PC-9 (cell line): ENCODE measurements at regions not wholly inside any gene's neighbourhood (a gene's known extent, or its start where the extent isn't known, plus 50 kb on each side); places are given as distances from the start of the nearest gene placed in this dataset.

Experiments used
- BruUV-seq: library from RNA; stranded (reverse); fragments of 400-500 nt; replicated peaks from 2 replicates; lab custom pipeline; 2021; lab: Mats Ljungman, UMichigan
- CTCF ChIA-PET: fragments of 300-600 bp; sonication (Branson Sonifier 250); formaldehyde crosslinking; loops from one replicate; lab custom pipeline; 2022; ENCODE audit warnings: antibody characterized with exemption; lab: Charles Lee
- POLR2A ChIA-PET: fragments of 300-600 bp; sonication (Branson Sonifier 250); formaldehyde crosslinking; loops from one replicate; lab custom pipeline; 2022; ENCODE audit warnings: antibody characterized with exemption; ENCODE audit not compliant: unreplicated experiment; lab: Charles Lee
- DNase-seq, 2 experiments: peaks; one replicate each; pipeline versions ENCODE4 v3.0.0 to v3.0.0-alpha.2; 2015 to 2022; ENCODE audit warnings: mixed read lengths in 1 of 2
- H2AFZ ChIP-seq: fragments of 200-600 bp; sonication (generic); 2 replicates; pipeline ENCODE4 v1.8.1; 2017; ENCODE audit warnings: antibody characterized with exemption
- H3F3A ChIP-seq: fragments of 200-600 bp; sonication (generic); 2 replicates; pipeline ENCODE4 v1.8.1; 2017; ENCODE audit warnings: antibody characterized with exemption, mild to moderate bottlenecking, low read depth; ENCODE audit not compliant: insufficient read depth
- H3K27ac ChIP-seq: fragments of 200-600 bp; sonication (generic); 2 replicates; pipeline ENCODE4 v1.6.1; 2016; ENCODE audit warnings: mixed run types
- H3K27me3 ChIP-seq: fragments of 200-600 bp; sonication (generic); 2 replicates; pipeline ENCODE4 v1.6.1; 2016; ENCODE audit warnings: low read depth, mixed run types; ENCODE audit not compliant: insufficient read depth
- H3K36me3 ChIP-seq: fragments of 200-600 bp; sonication (generic); 2 replicates; pipeline ENCODE4 v1.6.1; 2016; ENCODE audit warnings: low read depth, mixed run types
- H3K4me1 ChIP-seq: fragments of 200-600 bp; sonication (generic); replicated peaks from 2 replicates; pipeline ENCODE4 v1.6.1; 2016; ENCODE audit warnings: mixed run types; ENCODE audit not compliant: insufficient read depth
- H3K4me2 ChIP-seq: fragments of 200-600 bp; sonication (generic); 2 replicates; pipeline ENCODE4 v1.6.1; 2017; ENCODE audit warnings: mixed run types
- H3K4me3 ChIP-seq: fragments of 200-600 bp; sonication (generic); 2 replicates; pipeline ENCODE4 v1.6.1; 2016; ENCODE audit warnings: mixed run types
- H3K79me2 ChIP-seq: fragments of 200-600 bp; sonication (generic); 2 replicates; pipeline ENCODE4 v1.6.1; 2017; ENCODE audit warnings: low read depth, mixed run types
- H3K9me2 ChIP-seq: fragments of 200-600 bp; sonication (generic); 2 replicates; pipeline ENCODE4 v1.8.1; 2017; ENCODE audit warnings: mild to moderate bottlenecking; ENCODE audit not compliant: insufficient read depth
- H3K9me3 ChIP-seq: fragments of 200-600 bp; sonication (generic); 2 replicates; pipeline ENCODE4 v1.8.1; 2016; ENCODE audit warnings: low read depth; ENCODE audit not compliant: insufficient read depth
- H4K20me1 ChIP-seq: fragments of 200-600 bp; sonication (generic); 2 replicates; pipeline ENCODE4 v1.8.1; 2017; ENCODE audit not compliant: insufficient read depth
- CTCF ChIP-seq: fragments of 200-600 bp; sonication (generic); conservative IDR thresholded peaks from 2 replicates; pipeline ENCODE4 v1.6.1; 2017; ENCODE audit warnings: mixed run types, antibody characterized with exemption, mild to moderate bottlenecking, moderate library complexity
- EZH2 ChIP-seq: fragments of 200-600 bp; sonication (generic); IDR thresholded peaks from 2 replicates; pipeline ENCODE4 v1.8.0; 2017; ENCODE audit warnings: antibody characterized with exemption, low read depth
- intact Hi-C: fragments of 100-400 bp; cut with micrococcal nuclease; formaldehyde crosslinking; loops from one replicate; pipeline ENCODE4 v1.10.0; 2022; ENCODE audit not compliant: unreplicated experiment

- no peak overlapping the region for H3K4me2 ChIP-seq
- H3K4me3 ChIP-seq = no peak overlapping the region
- H3F3A ChIP-seq = no peaks in the 10 kb centered on the region
- H3K9me2 ChIP-seq = no peaks in the 10 kb centered on the region; the same call in 1 of the 2 replicates
- ChIA-PET POLR2A (no interaction called here), CTCF (no interaction called here)
- no peaks in the 10 kb centered on the region for H3K4me1 ChIP-seq
- no TSS peak for BruUV-seq
- DNase-seq = no peak
- H3K27ac ChIP-seq = no peak overlapping the region
- TF ChIP-seq EZH2 = no peak
- TF ChIP-seq CTCF = no peak
- H3K9me3 ChIP-seq = no peaks in the 10 kb centered on the region
- no peaks in the 10 kb centered on the region; the same call in 1 of the 2 replicates for H4K20me1 ChIP-seq
- no peaks in the 10 kb centered on the region for H3K79me2 ChIP-seq
- peaks cover 53% of the 10 kb centered on the region for H3K27me3 ChIP-seq
- no peaks in the 10 kb centered on the region for H3K36me3 ChIP-seq
- intact Hi-C loops = no loop called here
- H2AFZ ChIP-seq = no peak overlapping the region
Measured at GRCh38 chr5:8408258-8408657, 539.3 kb downstream of the MTRR start.

- POLR2A ChIA-PET = no interaction called here
- no TSS peak for BruUV-seq
- CTCF ChIA-PET = no interaction called here
Measured at GRCh38 chr5:8410618-8411017, 541.7 kb downstream of the MTRR start.

GRCh38 chr5:8413975-8414374 lies 545.0 kb downstream of the MTRR start:
- Histone ChIP-seq H3K4me3 (no peak overlapping the region), H3K4me2 (no peak overlapping the region), H3K79me2 (no peaks in the 10 kb centered on the region), H3K4me1 (0 out of 2 replicates have a peak, but pooled peaks cover 6% of the 10 kb centered on the region), H3K36me3 (no peaks in the 10 kb centered on the region), H3K9me2 (no peaks in the 10 kb centered on the region), H3F3A (no peaks in the 10 kb centered on the region), H3K27me3 (peaks cover 80% of the 10 kb centered on the region), H3K27ac (no peak overlapping the region), H4K20me1 (no peaks in the 10 kb centered on the region), H2AFZ (no peak overlapping the region), H3K9me3 (no peaks in the 10 kb centered on the region)
- DNase-seq = peak in 1 of 2 experiments; percentile 40
- intact Hi-C loops = no loop called here
- TF ChIP-seq CTCF (no peak), EZH2 (no peak)
- CTCF ChIA-PET = no interaction called here
- POLR2A ChIA-PET = no interaction called here
- BruUV-seq = no TSS peak

More at GRCh38 chr5:8410618-8411017, 541.7 kb downstream of the MTRR start:
- Histone ChIP-seq H3K4me1 (no peaks in the 10 kb centered on the region), H3K79me2 (no peaks in the 10 kb centered on the region), H3K9me2 (no peaks in the 10 kb centered on the region; the same call in 1 of the 2 replicates), H2AFZ (no peak overlapping the region), H3K27ac (no peak overlapping the region), H4K20me1 (no peaks in the 10 kb centered on the region; the same call in 1 of the 2 replicates), H3K27me3 (peaks cover 65% of the 10 kb centered on the region), H3K36me3 (no peaks in the 10 kb centered on the region), H3K9me3 (no peaks in the 10 kb centered on the region), H3K4me3 (no peak overlapping the region), H3F3A (no peaks in the 10 kb centered on the region), H3K4me2 (no peak overlapping the region)
- intact Hi-C loops = no loop called here
- TF ChIP-seq CTCF = no peak
- no peak for TF ChIP-seq EZH2
- DNase-seq = no peak
